ENCODE measurements at regions not wholly inside any gene's neighbourhood (a gene's known extent, or its start where the extent isn't known, plus 50 kb on each side); places are given as distances from the start of the nearest gene placed in this dataset.

DNA sequence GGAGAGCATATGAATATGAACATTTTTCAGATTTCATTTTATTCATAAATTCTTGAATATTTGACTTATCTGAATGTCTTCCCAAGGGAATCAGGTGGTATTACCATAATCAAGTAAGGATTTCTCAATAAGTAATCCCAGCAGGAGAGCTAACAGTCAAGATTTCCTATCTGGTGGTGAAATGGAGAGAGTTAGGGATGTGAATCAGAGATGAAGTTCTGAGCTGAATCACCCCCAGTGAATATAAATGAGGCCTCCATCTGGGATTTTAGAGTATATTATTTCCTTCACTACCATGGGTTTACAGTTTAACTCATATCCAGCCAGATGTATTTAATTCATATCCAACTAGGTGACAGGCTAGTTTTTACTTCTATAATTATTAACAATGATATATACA lies 61.5 kb upstream of the RGS2 start:
- H3K27ac ChIP-seq = no peak overlapping the region
- no peaks in the 10 kb centered on the region for H3K9me3 ChIP-seq (ENCODE audit: severe bottlenecking)
- DNase-seq = no peak
- TF ChIP-seq, protein P1, sequence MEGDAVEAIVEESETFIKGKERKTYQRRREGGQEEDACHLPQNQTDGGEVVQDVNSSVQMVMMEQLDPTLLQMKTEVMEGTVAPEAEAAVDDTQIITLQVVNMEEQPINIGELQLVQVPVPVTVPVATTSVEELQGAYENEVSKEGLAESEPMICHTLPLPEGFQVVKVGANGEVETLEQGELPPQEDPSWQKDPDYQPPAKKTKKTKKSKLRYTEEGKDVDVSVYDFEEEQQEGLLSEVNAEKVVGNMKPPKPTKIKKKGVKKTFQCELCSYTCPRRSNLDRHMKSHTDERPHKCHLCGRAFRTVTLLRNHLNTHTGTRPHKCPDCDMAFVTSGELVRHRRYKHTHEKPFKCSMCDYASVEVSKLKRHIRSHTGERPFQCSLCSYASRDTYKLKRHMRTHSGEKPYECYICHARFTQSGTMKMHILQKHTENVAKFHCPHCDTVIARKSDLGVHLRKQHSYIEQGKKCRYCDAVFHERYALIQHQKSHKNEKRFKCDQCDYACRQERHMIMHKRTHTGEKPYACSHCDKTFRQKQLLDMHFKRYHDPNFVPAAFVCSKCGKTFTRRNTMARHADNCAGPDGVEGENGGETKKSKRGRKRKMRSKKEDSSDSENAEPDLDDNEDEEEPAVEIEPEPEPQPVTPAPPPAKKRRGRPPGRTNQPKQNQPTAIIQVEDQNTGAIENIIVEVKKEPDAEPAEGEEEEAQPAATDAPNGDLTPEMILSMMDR (IDR thresholded peaks at IDR 0.05; ENCODE audit: low read depth, low read length) = no peak
- H3K27me3 ChIP-seq (ENCODE audit: insufficient read depth, low read depth, severe bottlenecking) = no peaks in the 10 kb centered on the region
- H3K36me3 ChIP-seq = no peaks in the 10 kb centered on the region
- H3K4me3 ChIP-seq (ENCODE audit: low read depth, low read length) = no peak overlapping the region

DNA sequence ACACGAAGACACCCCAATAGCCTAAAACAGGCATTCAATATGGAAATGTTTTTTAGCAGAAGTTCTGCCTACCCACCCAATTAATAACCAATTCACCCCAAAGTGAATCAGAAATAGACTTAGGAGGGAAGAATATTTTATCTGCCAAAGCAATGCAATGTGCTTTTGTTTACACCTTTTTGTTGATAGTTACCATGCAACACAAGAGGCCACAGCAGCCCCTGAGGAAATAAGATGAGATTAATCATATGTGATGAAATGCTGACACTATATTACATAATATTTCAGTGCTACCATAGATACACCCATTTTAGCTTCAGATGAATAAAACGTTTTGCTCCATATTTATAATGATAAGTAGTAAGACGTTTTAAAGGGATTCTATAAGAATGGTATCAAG lies 60.9 kb upstream of the RGS2 start:
- H3K27ac ChIP-seq = no peak overlapping the region
- DNase-seq = no peak

DNA sequence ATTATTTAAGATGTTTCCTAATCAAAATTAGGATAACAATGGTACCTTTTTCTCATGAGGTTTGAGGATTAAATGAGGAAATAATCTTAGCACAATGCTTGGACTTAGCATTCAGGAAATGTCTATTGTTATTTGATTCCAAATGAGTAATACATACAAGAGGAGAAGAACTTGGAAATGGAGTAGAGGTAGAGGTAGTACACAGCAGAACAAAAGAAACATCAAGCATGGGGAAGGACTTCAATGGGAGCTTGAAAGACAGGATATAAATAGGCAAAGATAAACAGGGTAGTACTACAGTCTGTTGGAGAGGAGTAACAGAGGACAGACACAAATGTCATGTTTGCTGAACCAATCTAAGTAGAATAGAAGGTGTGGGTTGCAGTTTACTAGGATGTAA lies 59.5 kb upstream of the RGS2 start:
- DNase-seq = no peak

More for the DNA sequence above, 60.9 kb upstream of the RGS2 start:
- TF ChIP-seq, protein P1 (IDR thresholded peaks at IDR 0.05; ENCODE audit: low read depth, low read length) = no peak
- Histone ChIP-seq H3K36me3 (no peaks in the 10 kb centered on the region), H3K4me3 (ENCODE audit: low read depth, low read length) (no peak overlapping the region), H3K9me3 (ENCODE audit: severe bottlenecking) (no peaks in the 10 kb centered on the region), H3K27me3 (ENCODE audit: insufficient read depth, low read depth, severe bottlenecking) (no peaks in the 10 kb centered on the region)

DNA sequence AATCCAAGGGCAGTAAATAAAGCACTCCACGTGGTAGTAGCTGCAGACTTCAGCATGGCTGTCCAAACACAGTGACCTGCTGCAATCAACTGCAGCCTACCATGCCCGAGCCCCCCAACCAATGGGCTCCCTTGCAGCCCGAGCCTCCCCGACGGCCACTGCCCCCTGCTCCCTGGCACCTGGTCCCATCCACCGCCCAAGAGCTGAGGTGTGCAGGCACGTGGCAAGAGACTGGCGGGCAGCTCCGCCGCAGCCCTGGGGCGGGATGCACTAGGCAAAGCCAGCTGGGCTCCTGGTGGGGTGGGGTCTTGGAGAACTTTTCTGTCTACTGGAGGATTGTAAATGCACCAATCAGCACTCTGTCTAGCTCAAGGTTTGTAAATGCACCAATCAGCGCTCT lies 57.6 kb upstream of the RGS2 start:
- no peaks in the 10 kb centered on the region for H3K36me3 ChIP-seq
- no peaks in the 10 kb centered on the region for H3K27me3 ChIP-seq (ENCODE audit: insufficient read depth, low read depth, severe bottlenecking)
- no peak overlapping the region for H3K4me3 ChIP-seq (ENCODE audit: low read depth, low read length)
- no peak for DNase-seq
- no peaks in the 10 kb centered on the region for H3K9me3 ChIP-seq (ENCODE audit: severe bottlenecking)
- TF ChIP-seq, protein P1 (IDR thresholded peaks at IDR 0.05; ENCODE audit: low read depth, low read length) = no peak
- no peak overlapping the region for H3K27ac ChIP-seq

More for the DNA sequence above, 59.5 kb upstream of the RGS2 start:
- Histone ChIP-seq H3K27me3 (ENCODE audit: insufficient read depth, low read depth, severe bottlenecking) (no peaks in the 10 kb centered on the region), H3K27ac (no peak overlapping the region), H3K9me3 (ENCODE audit: severe bottlenecking) (no peaks in the 10 kb centered on the region), H3K36me3 (no peaks in the 10 kb centered on the region), H3K4me3 (ENCODE audit: low read depth, low read length) (no peak overlapping the region)
- TF ChIP-seq, protein P1 (IDR thresholded peaks at IDR 0.05; ENCODE audit: low read depth, low read length) = no peak

DNA sequence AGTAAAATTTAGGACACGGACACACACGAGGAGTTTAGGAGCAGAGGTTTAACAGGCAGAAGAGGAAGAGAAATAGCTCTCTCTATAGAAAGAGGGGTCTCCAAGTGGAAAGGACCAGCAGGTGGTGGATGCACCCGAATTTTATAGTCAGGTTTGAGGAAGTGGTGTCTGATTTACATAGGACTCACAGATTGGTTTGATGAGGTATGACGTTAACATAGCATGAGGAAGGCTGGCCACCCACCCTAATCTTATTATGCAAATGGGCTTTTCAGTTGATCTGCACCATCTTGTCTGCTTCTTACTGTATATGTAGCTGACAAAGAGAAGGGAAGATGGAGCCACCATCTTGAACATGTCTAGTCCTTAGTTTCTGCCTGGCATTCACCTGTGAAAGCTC lies 52.5 kb upstream of the RGS2 start:
- TF ChIP-seq, protein P1 (IDR thresholded peaks at IDR 0.05; ENCODE audit: low read depth, low read length) = no peak
- Histone ChIP-seq H3K27ac (no peak overlapping the region), H3K36me3 (no peaks in the 10 kb centered on the region), H3K27me3 (ENCODE audit: insufficient read depth, low read depth, severe bottlenecking) (no peaks in the 10 kb centered on the region), H3K4me3 (ENCODE audit: low read depth, low read length) (no peak overlapping the region), H3K9me3 (ENCODE audit: severe bottlenecking) (no peaks in the 10 kb centered on the region)
- DNase-seq = no peak

DNA sequence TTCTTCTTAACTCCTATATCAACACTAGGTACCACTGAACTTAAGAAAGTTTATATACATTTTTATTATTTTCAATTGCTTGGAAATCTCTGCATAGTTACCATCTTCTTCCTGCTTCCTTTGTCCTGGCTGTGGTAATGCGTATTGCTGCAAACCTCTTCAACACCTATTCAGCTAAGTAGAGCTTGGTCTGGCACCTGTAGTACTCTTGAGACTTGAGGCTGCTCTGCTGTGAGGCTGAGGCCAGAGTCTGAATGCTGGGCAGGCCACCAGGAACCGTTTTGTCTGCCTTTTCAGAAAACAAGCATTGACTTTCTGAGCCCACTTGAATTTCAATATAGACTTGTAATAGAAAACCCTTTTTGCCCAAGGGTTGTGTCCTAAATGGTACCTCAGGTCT lies 52.0 kb upstream of the RGS2 start:
- Histone ChIP-seq H3K27me3 (ENCODE audit: insufficient read depth, low read depth, severe bottlenecking) (no peaks in the 10 kb centered on the region), H3K36me3 (no peaks in the 10 kb centered on the region), H3K27ac (no peak overlapping the region), H3K4me3 (ENCODE audit: low read depth, low read length) (no peak overlapping the region), H3K9me3 (ENCODE audit: severe bottlenecking) (no peaks in the 10 kb centered on the region)
- no peak for DNase-seq
- TF ChIP-seq, protein P1 (IDR thresholded peaks at IDR 0.05; ENCODE audit: low read depth, low read length) = no peak
